HG02763 (cell line): ENCODE measurements at regions not wholly inside any gene's neighbourhood (a gene's known extent, or its start where the extent isn't known, plus 50 kb on each side); places are given as distances from the start of the nearest gene placed in this dataset.
"Not testable (repeated sequence)": the region's sequence is repeated elsewhere in the genome, so short reads cannot be mapped to it uniquely, and the experiment has no call there.

Experiments
- ATAC-seq: cut with Tn5 transposase; IDR thresholded peaks from one replicate; pipeline ENCODE4 v1.9.1; 2021; ENCODE audit warnings: mild to moderate bottlenecking, moderate library complexity; ENCODE audit not compliant: unreplicated experiment

GRCh38 chr15:59904450-59905135 is 99.5 kb upstream of the FOXB1 start:
- ATAC-seq: no peak

- no peak for ATAC-seq
Observed at GRCh38 chr15:59896663-59897074, 107.4 kb upstream of the FOXB1 start.

GRCh38 chr15:59894835-59895234 is 109.3 kb upstream of the FOXB1 start:
- ATAC-seq: no peak

GRCh38 chr15:59892985-59893384 is 111.1 kb upstream of the FOXB1 start:
- ATAC-seq: no peak

GRCh38 chr15:59887870-59888269 is 116.2 kb upstream of the FOXB1 start:
- ATAC-seq: not testable (repeated sequence)

GRCh38 chr15:59887211-59887610 is 116.9 kb upstream of the FOXB1 start:
- no peak for ATAC-seq

GRCh38 chr15:59886441-59886840 is 117.7 kb upstream of the FOXB1 start:
- no peak for ATAC-seq

GRCh38 chr15:59885832-59886231 is 118.3 kb upstream of the FOXB1 start:
- ATAC-seq: no peak

GRCh38 chr15:59879506-59880265 is 124.4 kb upstream of the FOXB1 start:
- no peak for ATAC-seq

- no peak for ATAC-seq
Observed at GRCh38 chr15:59876140-59876539, 128.0 kb upstream of the FOXB1 start.

- no peak for ATAC-seq
Observed at GRCh38 chr15:59873644-59874272, 130.4 kb upstream of the FOXB1 start.

GRCh38 chr15:59867086-59867855 is 136.8 kb upstream of the FOXB1 start:
- no peak for ATAC-seq

- ATAC-seq: no peak
Observed at GRCh38 chr15:59866642-59867041, 137.5 kb upstream of the FOXB1 start.

GRCh38 chr15:59862191-59863155 is 141.6 kb upstream of the FOXB1 start:
- ATAC-seq: no peak

- no peak for ATAC-seq
Observed at GRCh38 chr15:59847968-59848367, 156.1 kb upstream of the FOXB1 start.

GRCh38 chr15:59845942-59846499 is 156.9 kb upstream of the BNIP2 start:
- no peak for ATAC-seq

- no peak for ATAC-seq
Observed at GRCh38 chr15:59843609-59844008, 154.5 kb upstream of the BNIP2 start.

- no peak for ATAC-seq
Observed at GRCh38 chr15:59841036-59841435, 151.9 kb upstream of the BNIP2 start.

- no peak for ATAC-seq
Observed at GRCh38 chr15:59839906-59840305, 150.8 kb upstream of the BNIP2 start.

GRCh38 chr15:59838900-59839299 is 149.8 kb upstream of the BNIP2 start:
- ATAC-seq: no peak
